Mucosa of descending colon (tissue), 3 donors: ENCODE measurements at regions not wholly inside any gene's neighbourhood (a gene's known extent, or its start where the extent isn't known, plus 50 kb on each side); places are given as distances from the start of the nearest gene placed in this dataset.
A peak's percentile ranks its signal among the peaks of the same experiment; 100 is the strongest.

Experiments
- ATAC-seq: fragments of 200-7000 bp; cut with Tn5 transposase; one replicate; pipeline ENCODE4 v1.9.1; 2020; ENCODE audit warnings: mild to moderate bottlenecking, moderate library complexity
- DNase-seq, 3 donors: peaks; one replicate each; pipeline ENCODE4 v3.0.0-alpha.2; 2020
- H3K36me3 ChIP-seq: fragments of 200-600 bp; one replicate; pipeline ENCODE4 v1.8.0; 2021; ENCODE audit warnings: low read depth, mild to moderate bottlenecking
- H3K4me1 ChIP-seq: fragments of 200-600 bp; one replicate; pipeline ENCODE4 v1.8.0; 2021; ENCODE audit warnings: low read depth, mild to moderate bottlenecking
- H3K4me3 ChIP-seq: fragments of 200-600 bp; one replicate; pipeline ENCODE4 v1.8.0; 2021; ENCODE audit warnings: mild to moderate bottlenecking
- H3K9me3 ChIP-seq: fragments of 200-600 bp; one replicate; pipeline ENCODE4 v1.8.0; 2021; ENCODE audit warnings: mild to moderate bottlenecking
- CTCF ChIP-seq: fragments of 200-600 bp; IDR thresholded peaks from one replicate; pipeline ENCODE4 v1.8.0; 2022; ENCODE audit warnings: antibody characterized with exemption, mild to moderate bottlenecking
- intact Hi-C, 2 donors: fragments of 100-400 bp; cut with DNase I in 1 of 2; cut with micrococcal nuclease in 1 of 2; formaldehyde crosslinking; loops; one replicate each; pipeline versions ENCODE4 v1.11.0 to v1.11.1; 2022; cut with DNase I, micrococcal nuclease
- donor health status: DM: no; HTN: no; CAD: no; lungs with moderate emphysema.
- donor health status: DM: no; HTN: no; CAD: no.
- donor health status: DM: no; HTN: yes; CAD: no.

GRCh38 chr3:74542441-74542840 is 72.0 kb downstream of the CNTN3 start:
- no peaks in the 10 kb centered on the region for H3K4me1 ChIP-seq
- H3K4me3 ChIP-seq = no peak overlapping the region
- no peaks in the 10 kb centered on the region for H3K9me3 ChIP-seq
- intact Hi-C loops = no loop called here
- DNase-seq = no peak
- no peak for TF ChIP-seq CTCF
- no peak for ATAC-seq
- H3K36me3 ChIP-seq = no peaks in the 10 kb centered on the region

DNA sequence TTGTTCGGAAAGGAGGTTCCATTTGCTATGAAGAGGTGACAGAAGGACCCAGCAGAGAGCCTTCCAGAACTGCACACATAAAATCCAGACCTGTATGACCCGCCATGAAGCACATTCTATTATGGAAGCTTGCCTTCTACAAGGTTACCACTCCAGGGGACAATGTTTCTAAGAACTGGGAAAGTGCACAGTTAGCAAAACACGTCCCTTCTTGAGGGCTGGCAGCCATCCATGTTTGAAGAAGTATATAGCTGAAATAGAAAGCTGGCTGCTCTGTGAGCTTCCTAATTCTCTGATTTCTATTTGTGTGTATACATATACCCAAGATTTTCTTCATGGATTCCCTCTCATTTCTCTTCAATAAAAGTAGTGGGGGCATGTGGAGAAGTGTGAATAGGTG is 74.6 kb downstream of the CNTN3 start:
- ATAC-seq = no peak
- no peaks in the 10 kb centered on the region for H3K36me3 ChIP-seq
- peak in 1 of 3 donors; percentile 3 for DNase-seq
- no peaks in the 10 kb centered on the region for H3K9me3 ChIP-seq
- TF ChIP-seq CTCF = no peak
- H3K4me3 ChIP-seq = no peak overlapping the region
- intact Hi-C loops = no loop called here
- no peaks in the 10 kb centered on the region for H3K4me1 ChIP-seq

DNA sequence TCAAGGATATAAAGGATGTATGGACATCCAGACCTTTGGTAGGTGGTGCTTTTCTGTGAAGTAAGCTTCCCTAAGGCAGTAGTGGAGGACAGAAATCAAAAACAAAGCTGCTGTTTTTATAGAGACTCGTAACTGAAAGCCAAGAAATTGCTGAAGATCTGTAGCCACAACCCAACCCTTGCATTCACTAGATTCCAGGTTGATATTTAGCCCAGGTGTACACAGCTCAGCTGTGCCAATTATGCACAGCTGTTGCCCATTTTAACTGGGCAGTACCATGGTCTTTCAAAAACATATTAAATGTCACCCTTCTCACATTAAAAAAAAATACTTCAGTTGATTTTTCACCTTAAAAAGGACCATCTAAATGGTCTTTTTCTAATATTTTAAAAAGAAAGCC is 75.8 kb downstream of the CNTN3 start:
- Histone ChIP-seq H3K36me3 (no peaks in the 10 kb centered on the region), H3K4me3 (no peak overlapping the region), H3K4me1 (no peaks in the 10 kb centered on the region), H3K9me3 (no peaks in the 10 kb centered on the region)
- no peak for TF ChIP-seq CTCF
- intact Hi-C loops = no loop called here
- DNase-seq = no peak
- ATAC-seq = peak; percentile 20

DNA sequence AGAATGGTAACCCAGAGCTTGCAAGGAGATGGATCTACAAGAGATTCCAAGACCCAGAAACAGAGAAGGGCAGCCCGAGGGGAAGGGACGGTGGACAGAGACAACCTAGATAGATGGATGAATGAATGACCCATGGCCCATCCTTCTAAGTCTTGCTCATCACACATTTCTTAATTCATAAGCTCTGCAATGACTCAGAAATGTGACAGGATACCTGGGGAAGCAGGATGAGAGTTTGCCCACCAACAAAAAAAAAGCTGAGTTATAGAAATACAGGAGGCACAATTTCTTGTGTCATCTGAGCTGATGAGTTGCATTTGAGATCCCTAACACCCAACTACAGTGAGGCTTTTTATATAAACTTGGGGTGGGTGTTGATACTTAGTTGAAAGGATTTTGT is 76.6 kb downstream of the CNTN3 start:
- Histone ChIP-seq H3K4me1 (no peaks in the 10 kb centered on the region), H3K36me3 (no peaks in the 10 kb centered on the region), H3K9me3 (no peaks in the 10 kb centered on the region), H3K4me3 (no peak overlapping the region)
- ATAC-seq = no peak
- intact Hi-C loops = no loop called here
- TF ChIP-seq CTCF = no peak
- DNase-seq = no peak

- DNase-seq (no peak), ATAC-seq (no peak)
- intact Hi-C loops = no loop called here
- H3K4me3 ChIP-seq = no peak overlapping the region
- no peak for TF ChIP-seq CTCF
- no peaks in the 10 kb centered on the region for H3K36me3 ChIP-seq
- no peaks in the 10 kb centered on the region for H3K9me3 ChIP-seq
- H3K4me1 ChIP-seq = no peaks in the 10 kb centered on the region
Observed at GRCh38 chr3:74537164-74537563, 77.3 kb downstream of the CNTN3 start.

GRCh38 chr3:74535281-74535680 is 79.2 kb downstream of the CNTN3 start:
- no peak for ATAC-seq
- Histone ChIP-seq H3K36me3 (no peaks in the 10 kb centered on the region), H3K4me1 (no peaks in the 10 kb centered on the region), H3K4me3 (no peak overlapping the region), H3K9me3 (no peaks in the 10 kb centered on the region)
- no peak for TF ChIP-seq CTCF
- DNase-seq = no peak
- intact Hi-C loops = no loop called here
